ENCODE measurements at regions not wholly inside any gene's neighbourhood (a gene's known extent, or its start where the extent isn't known, plus 50 kb on each side); places are given as distances from the start of the nearest gene placed in this dataset. TPM values are rescaled to one million over a fixed set of nuclear protein-coding genes. Genes with fewer than 3 reads are reported as not detected.

- peak overlapping the region; percentile 35 for H3K9ac ChIP-seq (ENCODE audit: low read depth, low read length)
- peak overlapping the region; percentile 29 for H3K4me2 ChIP-seq (ENCODE audit: low read length)
- no peaks in the 10 kb centered on the region for H3K27me3 ChIP-seq (ENCODE audit: control insufficient read depth, insufficient read depth, low read length)
- no peaks in the 10 kb centered on the region for H3K36me3 ChIP-seq (ENCODE audit: insufficient read depth, low read length)
- H3K4me3 ChIP-seq (ENCODE audit: low read length) = no peak overlapping the region
- peaks cover 29% of the 10 kb centered on the region for H3K4me1 ChIP-seq (ENCODE audit: control insufficient read depth, insufficient read depth, low read length)
- H3K9me3 ChIP-seq (replicated peaks; ENCODE audit: low read length) = no peaks in the 10 kb centered on the region
These were observed 58.2 kb upstream of the FLRT2 start for GRCh38 chr14:85471744-85472143.

- H3K9me3 ChIP-seq (replicated peaks; ENCODE audit: low read length) = no peaks in the 10 kb centered on the region
- H3K4me1 ChIP-seq (ENCODE audit: control insufficient read depth, insufficient read depth, low read length) = peaks cover 27% of the 10 kb centered on the region
- no peaks in the 10 kb centered on the region for H3K36me3 ChIP-seq (ENCODE audit: insufficient read depth, low read length)
- no peak overlapping the region for H3K4me3 ChIP-seq (ENCODE audit: low read length)
- H3K9ac ChIP-seq (ENCODE audit: low read depth, low read length) = no peak overlapping the region
- no peak overlapping the region for H3K4me2 ChIP-seq (ENCODE audit: low read length)
- H3K27me3 ChIP-seq (ENCODE audit: control insufficient read depth, insufficient read depth, low read length) = no peaks in the 10 kb centered on the region
These were observed 55.5 kb upstream of the FLRT2 start for GRCh38 chr14:85474431-85474830.

- Histone ChIP-seq H3K4me3 (ENCODE audit: low read length) (no peak overlapping the region), H3K9ac (ENCODE audit: low read depth, low read length) (no peak overlapping the region), H3K36me3 (ENCODE audit: insufficient read depth, low read length) (no peaks in the 10 kb centered on the region), H3K4me1 (ENCODE audit: control insufficient read depth, insufficient read depth, low read length) (peaks cover 27% of the 10 kb centered on the region), H3K9me3 (replicated peaks; ENCODE audit: low read length) (no peaks in the 10 kb centered on the region), H3K4me2 (ENCODE audit: low read length) (no peak overlapping the region), H3K27me3 (ENCODE audit: control insufficient read depth, insufficient read depth, low read length) (no peaks in the 10 kb centered on the region)
These were observed 54.8 kb upstream of the FLRT2 start for GRCh38 chr14:85475113-85475512.

GRCh38 chr14:85479306-85479705 lies 50.6 kb upstream of the FLRT2 start:
- Histone ChIP-seq H3K36me3 (ENCODE audit: insufficient read depth, low read length) (no peaks in the 10 kb centered on the region), H3K27me3 (ENCODE audit: control insufficient read depth, insufficient read depth, low read length) (no peaks in the 10 kb centered on the region), H3K4me2 (ENCODE audit: low read length) (no peak overlapping the region), H3K4me3 (ENCODE audit: low read length) (no peak overlapping the region), H3K9me3 (replicated peaks; ENCODE audit: low read length) (no peaks in the 10 kb centered on the region), H3K9ac (ENCODE audit: low read depth, low read length) (no peak overlapping the region), H3K4me1 (ENCODE audit: control insufficient read depth, insufficient read depth, low read length) (peaks cover 6% of the 10 kb centered on the region)

GRCh38 chr14:85479771-85480170 lies 50.2 kb upstream of the FLRT2 start:
- no peaks in the 10 kb centered on the region for H3K9me3 ChIP-seq (replicated peaks; ENCODE audit: low read length)
- H3K9ac ChIP-seq (ENCODE audit: low read depth, low read length) = no peak overlapping the region
- H3K4me2 ChIP-seq (ENCODE audit: low read length) = no peak overlapping the region
- no peaks in the 10 kb centered on the region for H3K36me3 ChIP-seq (ENCODE audit: insufficient read depth, low read length)
- no peaks in the 10 kb centered on the region for H3K27me3 ChIP-seq (ENCODE audit: control insufficient read depth, insufficient read depth, low read length)
- no peak overlapping the region for H3K4me3 ChIP-seq (ENCODE audit: low read length)
- peaks cover 6% of the 10 kb centered on the region for H3K4me1 ChIP-seq (ENCODE audit: control insufficient read depth, insufficient read depth, low read length)

Small RNA genes lying in the stretch of these regions (small RNA-seq; reads per million reads assigned to genes)
- not detected for gene AL161713.1
- not detected for gene AL163642.1
- gene RF00017 = not detected
- not detected for gene RNU6-976P
- gene RNU6ATAC28P = not detected
- not detected for gene RNU7-51P
